IMR-90 (cell line): ENCODE measurements at regions not wholly inside any gene's neighbourhood (a gene's known extent, or its start where the extent isn't known, plus 50 kb on each side); places are given as distances from the start of the nearest gene placed in this dataset.

ENCODE experiments used
- ATAC-seq: fragments of 200-7000 bp; cut with Tn5 transposase; 2 replicates; pipeline ENCODE4 v1.9.1; 2020; ENCODE audit warnings: low read depth, mild to moderate bottlenecking, moderate library complexity
- BruUV-seq: library from RNA; stranded (reverse); fragments of 400-500 nt; replicated peaks from 2 replicates; lab custom pipeline; 2021; lab: Mats Ljungman, UMichigan
- CTCF ChIA-PET: fragments of 300-600 bp; formaldehyde crosslinking; extraction: SDS; loops from one replicate; lab custom pipeline; 2021; ENCODE audit warnings: antibody characterized with exemption; lab: Yijun Ruan, JAX
- POLR2A ChIA-PET: fragments of 300-600 bp; sonication (Branson Sonifier 250); formaldehyde crosslinking; loops from one replicate; lab custom pipeline; 2022; ENCODE audit warnings: antibody characterized with exemption; ENCODE audit not compliant: unreplicated experiment; lab: Charles Lee
- DNase-seq: peaks from one replicate; pipeline ENCODE4 v3.0.0; 2013
- H2AFZ ChIP-seq: replicated peaks from 2 replicates; pipeline ENCODE3; 2013; ENCODE audit warnings: low read length, mild to moderate bottlenecking; ENCODE audit not compliant: poor library complexity
- H2AK5ac ChIP-seq: 2 replicates; pipeline ENCODE4 v1.6.1; 2013; ENCODE audit warnings: low read depth, low read length, inconsistent platforms
- H2AK9ac ChIP-seq: replicated peaks from 2 replicates; pipeline ENCODE3; 2013; ENCODE audit warnings: mild to moderate bottlenecking, low read depth, low read length, moderate library complexity; ENCODE audit not compliant: poor library complexity
- H2BK120ac ChIP-seq: 2 replicates; pipeline ENCODE4 v1.6.1; 2013; ENCODE audit warnings: low read depth, low read length, inconsistent platforms
- H2BK15ac ChIP-seq: 3 replicates; pipeline ENCODE4 v1.6.1; 2013; ENCODE audit warnings: low read depth, low read length, inconsistent platforms
- H2BK20ac ChIP-seq: 2 replicates; pipeline ENCODE4 v1.6.1; 2013; ENCODE audit warnings: low read depth, mild to moderate bottlenecking, inconsistent platforms, low read length, moderate library complexity
- H2BK5ac ChIP-seq: 2 replicates; pipeline ENCODE4 v1.6.1; 2013; ENCODE audit warnings: mild to moderate bottlenecking, low read depth, low read length, inconsistent platforms; ENCODE audit not compliant: poor library complexity, severe bottlenecking
- H3K14ac ChIP-seq: replicated peaks from 2 replicates; pipeline ENCODE4 v1.6.1; 2013; ENCODE audit warnings: low read depth, low read length, inconsistent platforms
- H3K18ac ChIP-seq: 2 replicates; pipeline ENCODE4 v1.6.1; 2013; ENCODE audit warnings: low read depth, low read length, control low read depth
- H3K23ac ChIP-seq: 2 replicates; pipeline ENCODE4 v1.6.1; 2013; ENCODE audit warnings: low read depth, low read length, inconsistent platforms
- H3K27ac ChIP-seq: 2 replicates; pipeline ENCODE4 v1.5.1; 2013; ENCODE audit warnings: mild to moderate bottlenecking, control low read depth, low read length; ENCODE audit not compliant: insufficient read depth
- H3K27me3 ChIP-seq: 2 replicates; pipeline ENCODE4 v1.6.1; 2013; ENCODE audit warnings: low read length; ENCODE audit not compliant: control insufficient read depth, insufficient read depth
- H3K36me3 ChIP-seq: 2 replicates; pipeline ENCODE4 v1.6.1; 2013; ENCODE audit warnings: low read length, mixed read lengths; ENCODE audit not compliant: control insufficient read depth, insufficient read depth
- H3K4ac ChIP-seq: 2 replicates; pipeline ENCODE4 v1.6.1; 2013; ENCODE audit warnings: low read depth, low read length, inconsistent platforms
- H3K4me1 ChIP-seq: 2 replicates; pipeline ENCODE4 v1.6.1; 2013; ENCODE audit warnings: low read length, mixed read lengths; ENCODE audit not compliant: control insufficient read depth, insufficient read depth
- H3K4me2 ChIP-seq: 2 replicates; pipeline ENCODE4 v1.6.1; 2013; ENCODE audit warnings: low read depth, mild to moderate bottlenecking, control low read depth, low read length, moderate library complexity
- H3K4me3 ChIP-seq: 2 replicates; pipeline ENCODE4 v1.5.1; 2013; ENCODE audit warnings: low read depth, mild to moderate bottlenecking, control low read depth, low read length, moderate library complexity; ENCODE audit not compliant: insufficient read depth
- H3K56ac ChIP-seq: 2 replicates; pipeline ENCODE4 v1.6.1; 2013; ENCODE audit warnings: low read length, inconsistent platforms; ENCODE audit not compliant: insufficient read depth; ENCODE audit errors: extremely low read depth
- H3K79me1 ChIP-seq, 2 experiments: 2 replicates each; pipeline ENCODE4 v1.6.1; 2013; ENCODE audit warnings: low read length in 2 of 2, inconsistent platforms in 1 of 2, low read depth in 1 of 2
- H3K9ac ChIP-seq: 2 replicates; pipeline ENCODE4 v1.6.1; 2013; ENCODE audit warnings: low read depth, low read length, control low read depth
- H3K9me1 ChIP-seq: 2 replicates; pipeline ENCODE4 v1.6.1; 2013; ENCODE audit warnings: low read length, inconsistent platforms; ENCODE audit not compliant: insufficient read depth
- H3K9me3 ChIP-seq: 2 replicates; pipeline ENCODE4 v1.6.1; 2013; ENCODE audit warnings: low read length; ENCODE audit not compliant: control insufficient read depth, insufficient read depth
- H4K20me1 ChIP-seq: 2 replicates; pipeline ENCODE4 v1.6.1; 2013; ENCODE audit warnings: low read length, inconsistent platforms; ENCODE audit not compliant: insufficient read depth
- H4K5ac ChIP-seq: 2 replicates; pipeline ENCODE4 v1.6.1; 2013; ENCODE audit warnings: mild to moderate bottlenecking, low read depth, low read length, control low read depth
- H4K8ac ChIP-seq, 2 experiments: 2 replicates each; pipeline ENCODE4 v1.6.1; 2013; ENCODE audit warnings: low read depth in 2 of 2, low read length in 2 of 2, control low read depth in 1 of 2, inconsistent platforms in 1 of 2
- H4K91ac ChIP-seq: 2 replicates; pipeline ENCODE4 v1.6.1; 2013; ENCODE audit warnings: low read depth, low read length, inconsistent platforms; ENCODE audit not compliant: insufficient read depth
- BHLHE40 ChIP-seq: fragments of 150-350 bp; IDR thresholded peaks from 2 replicates; pipeline ENCODE4 v1.6.1; 2016; ENCODE audit warnings: mild to moderate bottlenecking, low read depth, low read length
- CEBPB ChIP-seq: IDR thresholded peaks from 2 replicates; pipeline ENCODE4 v1.6.1; 2012; ENCODE audit warnings: low read depth, low read length, improper control_type of control experiment
- CHD1 ChIP-seq: IDR thresholded peaks from 2 replicates; pipeline ENCODE4 v1.6.1; 2012; ENCODE audit warnings: low read depth, low read length, improper control_type of control experiment
- CTCF ChIP-seq: conservative IDR thresholded peaks from 2 replicates; pipeline ENCODE4 v1.5.1; 2012; ENCODE audit warnings: mild to moderate bottlenecking, low read depth, low read length, improper control_type of control experiment
- ELK1 ChIP-seq: fragments of 150-350 bp; IDR thresholded peaks from 2 replicates; pipeline ENCODE4 v1.6.1; 2016; ENCODE audit warnings: low read depth, mild to moderate bottlenecking, low read length, moderate library complexity, borderline replicate concordance
- FOS ChIP-seq: fragments of 150-350 bp; IDR thresholded peaks from 2 replicates; pipeline ENCODE4 v1.6.1; 2016; ENCODE audit warnings: low read depth, low read length
- MAFK ChIP-seq: IDR thresholded peaks from 2 replicates; pipeline ENCODE4 v1.6.1; 2012; ENCODE audit warnings: low read depth, low read length, improper control_type of control experiment
- MAZ ChIP-seq: IDR thresholded peaks from 2 replicates; pipeline ENCODE4 v1.6.1; 2012; ENCODE audit warnings: low read depth, mild to moderate bottlenecking, low read length, improper control_type of control experiment, moderate library complexity, borderline replicate concordance
- MXI1 ChIP-seq: IDR thresholded peaks from 2 replicates; pipeline ENCODE4 v1.6.1; 2012; ENCODE audit warnings: low read depth, mild to moderate bottlenecking, low read length, moderate library complexity, borderline replicate concordance
- NFE2L2 ChIP-seq: fragments of 150-350 bp; IDR thresholded peaks from 2 replicates; pipeline ENCODE4 v1.6.1; 2016; ENCODE audit warnings: low read depth, mild to moderate bottlenecking, low read length
- POLR2A ChIP-seq: IDR thresholded peaks from 2 replicates; pipeline ENCODE4 v1.6.1; 2012; ENCODE audit warnings: mild to moderate bottlenecking, low read depth, low read length
- RAD21 ChIP-seq: IDR thresholded peaks from 2 replicates; pipeline ENCODE4 v1.6.1; 2012; ENCODE audit warnings: low read length, improper control_type of control experiment
- RCOR1 ChIP-seq: IDR thresholded peaks from 2 replicates; pipeline ENCODE4 v1.6.1; 2012; ENCODE audit warnings: mild to moderate bottlenecking, low read length, improper control_type of control experiment; ENCODE audit not compliant: insufficient replicate concordance
- RFX5 ChIP-seq: IDR thresholded peaks from 2 replicates; pipeline ENCODE4 v1.8.0; 2012; ENCODE audit warnings: low read depth, mild to moderate bottlenecking, low read length, moderate library complexity
- SMC3 ChIP-seq: fragments of 150-350 bp; IDR thresholded peaks from 2 replicates; pipeline ENCODE4 v1.6.1; 2016; ENCODE audit warnings: low read depth, mild to moderate bottlenecking, antibody characterized with exemption, low read length, moderate library complexity
- USF2 ChIP-seq: fragments of 150-350 bp; IDR thresholded peaks from 2 replicates; pipeline ENCODE4 v1.6.1; 2017; ENCODE audit warnings: mild to moderate bottlenecking, antibody characterized with exemption, low read length, low read depth
- WGBS, 2 experiments: methylation state at CpG; one replicate each; pipeline versions ENCODE4 v1.1.5 to v1.1.7; 2013; ENCODE audit warnings: missing lambda C conversion rate in 2 of 2; ENCODE audit not compliant: insufficient read length in 1 of 2; ENCODE audit errors: extremely low coverage in 2 of 2; 5-methylcytosine and 5-hydroxymethylcytosine counted together
- dilution Hi-C: fragments of 300-500 bp; cut with HindIII; formaldehyde crosslinking; loops from one replicate; pipeline ENCODE4 v1.14.3; 2018; ENCODE audit warnings: low sequenced_read_pairs; ENCODE audit not compliant: unreplicated experiment
- in situ Hi-C: fragments of 300-500 bp; cut with MboI; formaldehyde crosslinking; loops from 3 replicates; pipeline ENCODE4 v1.14.3; 2019; ENCODE audit warnings: low sequenced_read_pairs, inconsistent platforms, mixed read lengths
- intact Hi-C: fragments of 100-400 bp; cut with micrococcal nuclease; formaldehyde crosslinking; loops from 2 replicates; pipeline ENCODE4 v1.10.0; 2022

GRCh38 chr6:33910594-33910993 is 106.8 kb upstream of the MLN start:
- Histone ChIP-seq H3K27me3 (peaks cover 64% of the 10 kb centered on the region), H2AFZ (no peak overlapping the region), H2AK9ac (no peak overlapping the region), H2BK15ac (no peak overlapping the region), H3K27ac (no peak overlapping the region), H3K14ac (no peak overlapping the region), H4K5ac (no peak overlapping the region), H3K79me1 (no peaks in the 10 kb centered on the region), H3K9me3 (no peaks in the 10 kb centered on the region), H4K8ac (no peak overlapping the region), H3K4ac (no peak overlapping the region), H3K18ac (no peak overlapping the region), H3K4me2 (no peak overlapping the region), H2BK5ac (no peak overlapping the region), H2BK20ac (no peak overlapping the region), H3K23ac (no peak overlapping the region), H3K4me1 (no peaks in the 10 kb centered on the region), H4K91ac (no peak overlapping the region), H3K4me3 (no peak overlapping the region), H2AK5ac (no peak overlapping the region), H4K20me1 (no peaks in the 10 kb centered on the region), H2BK120ac (no peak overlapping the region), H3K9me1 (no peaks in the 10 kb centered on the region), H3K36me3 (no peaks in the 10 kb centered on the region), H3K56ac (no peak overlapping the region), H3K9ac (no peak overlapping the region)
- CTCF ChIA-PET = no interaction called here
- intact Hi-C loops = no loop called here
- ATAC-seq (no peak), DNase-seq (no peak)
- POLR2A ChIA-PET = interaction anchor here (0.6 kb wide), 1 partner anchor 28 kb away, joined by 3 read pairs; no protein-coding TSS in a partner anchor
- WGBS, 2 experiments = 43% methylated on average over 4 of the region's 5 CpGs; no CpG with 5 or more reads in 1 of the 2 experiments
- no peak for TF ChIP-seq MAFK
- no peak for TF ChIP-seq RCOR1
- no peak for TF ChIP-seq ELK1
- TF ChIP-seq FOS = no peak
- no peak for TF ChIP-seq MAZ
- TF ChIP-seq POLR2A = no peak
- TF ChIP-seq BHLHE40 = no peak
- no peak for TF ChIP-seq CHD1
- TF ChIP-seq NFE2L2 = no peak
- no peak for TF ChIP-seq CEBPB
- no peak for TF ChIP-seq USF2
- TF ChIP-seq MXI1 = no peak
- no peak for TF ChIP-seq CTCF
- TF ChIP-seq SMC3 = no peak
- TF ChIP-seq RFX5 = no peak
- no peak for TF ChIP-seq RAD21
- BruUV-seq = no TSS peak
- dilution Hi-C loops = no loop called here
- in situ Hi-C loops = no loop called here
